ENCODE measurements at regions not wholly inside any gene's neighbourhood (a gene's known extent, or its start where the extent isn't known, plus 50 kb on each side); places are given as distances from the start of the nearest gene placed in this dataset.
"Not testable (repeated sequence)": the region's sequence is repeated elsewhere in the genome, so short reads cannot be mapped to it uniquely, and the experiment has no call there.

DNA sequence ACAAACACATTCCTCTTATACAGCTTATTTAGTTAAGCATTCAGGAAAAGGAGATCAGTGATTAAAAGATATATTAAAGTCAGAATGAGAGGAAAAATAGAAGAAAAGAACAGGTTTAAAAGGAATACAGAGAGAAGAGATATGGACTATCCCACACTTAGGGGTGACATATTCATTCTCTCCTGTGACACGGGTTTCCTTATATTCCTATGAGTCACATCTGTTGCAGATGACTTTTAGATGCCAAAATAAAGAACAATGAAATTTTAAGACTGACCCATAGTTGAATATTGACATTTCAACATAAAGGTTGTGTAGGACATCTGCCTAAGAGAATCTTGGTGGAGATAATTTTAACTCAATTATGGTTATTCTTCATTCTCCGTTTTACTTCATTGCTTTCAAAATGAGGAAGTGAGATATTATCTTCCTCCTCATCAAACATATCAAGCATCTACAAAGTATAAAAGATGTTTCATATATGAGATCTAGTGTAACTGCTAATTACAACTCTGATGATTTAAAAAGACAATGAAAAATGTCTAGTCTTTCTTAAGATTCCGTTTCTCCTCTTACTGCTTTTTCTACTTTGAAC, 1336.7 kb upstream of the CITED2 start:
- no peak for DNase-seq (ENCODE audit: low read depth in 3 of 3, low spot score in 1 of 3)

GRCh38 chr6:140708441-140708840, 1334.0 kb upstream of the CITED2 start:
- no peak for DNase-seq (ENCODE audit: low read depth in 3 of 3, low spot score in 1 of 3)

GRCh38 chr6:140704008-140704407, 1329.6 kb upstream of the CITED2 start:
- not testable (repeated sequence) for DNase-seq (ENCODE audit: low read depth in 3 of 3, low spot score in 1 of 3)

DNA sequence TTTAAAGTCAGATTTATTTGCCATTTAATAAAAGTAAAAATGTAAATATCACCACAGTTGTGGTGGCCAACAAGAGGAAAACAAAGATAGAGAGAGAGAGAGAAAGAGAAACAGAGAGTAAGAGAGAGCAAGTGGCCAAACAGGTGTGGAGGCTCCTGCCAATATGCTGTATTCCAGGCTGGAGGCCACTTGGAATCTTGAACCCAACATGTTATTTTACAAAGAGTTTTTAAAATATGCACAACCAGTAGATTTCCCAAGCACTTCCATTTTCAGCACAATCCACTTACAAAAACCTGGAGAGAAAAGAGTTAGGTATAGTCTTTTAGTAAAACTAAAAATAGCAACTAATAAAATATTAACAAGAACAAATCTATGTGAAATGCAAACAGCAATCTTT, 1323.1 kb upstream of the CITED2 start:
- no peak for DNase-seq (ENCODE audit: low read depth in 3 of 3, low spot score in 1 of 3)

- no peak for DNase-seq (ENCODE audit: low read depth in 3 of 3, low spot score in 1 of 3)
Observed at GRCh38 chr6:140684776-140685550, 1310.5 kb upstream of the CITED2 start.

GRCh38 chr6:140677781-140678528, 1303.5 kb upstream of the CITED2 start:
- no peak for DNase-seq (ENCODE audit: low read depth in 3 of 3, low spot score in 1 of 3)

- no peak for DNase-seq (ENCODE audit: low read depth in 3 of 3, low spot score in 1 of 3)
Observed at GRCh38 chr6:140671926-140672325, 1297.5 kb upstream of the CITED2 start.

- no peak for DNase-seq (ENCODE audit: low read depth in 3 of 3, low spot score in 1 of 3)
Observed at GRCh38 chr6:140670021-140670420, 1295.6 kb upstream of the CITED2 start.

- DNase-seq (ENCODE audit: low read depth in 3 of 3, low spot score in 1 of 3) = no peak
Observed at GRCh38 chr6:140669321-140669720, 1294.9 kb upstream of the CITED2 start.

GRCh38 chr6:140663772-140664171, 1289.3 kb upstream of the CITED2 start:
- DNase-seq (ENCODE audit: low read depth in 3 of 3, low spot score in 1 of 3) = no peak

DNA sequence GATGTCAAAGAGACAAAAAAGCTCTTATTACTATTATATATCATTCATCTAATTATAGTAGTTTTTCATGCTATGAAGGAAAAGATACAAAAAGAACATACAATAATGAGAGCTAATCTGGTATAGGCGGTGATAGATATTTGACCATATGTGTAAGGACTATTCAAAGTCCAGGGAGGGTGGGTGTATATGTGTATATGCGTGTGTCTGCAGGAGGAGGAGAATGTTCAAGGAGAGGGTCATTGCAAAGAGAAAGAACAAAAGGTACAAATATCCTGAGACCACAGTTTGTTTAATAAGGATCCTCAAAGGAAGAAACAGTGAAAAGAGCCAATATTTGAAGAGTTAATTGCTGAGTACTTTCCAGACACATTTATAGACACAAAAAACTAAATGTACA, 1288.6 kb upstream of the CITED2 start:
- DNase-seq (ENCODE audit: low read depth in 3 of 3, low spot score in 1 of 3) = no peak

- DNase-seq (ENCODE audit: low read depth in 3 of 3, low spot score in 1 of 3) = no peak
Observed at GRCh38 chr6:140661691-140662090, 1287.2 kb upstream of the CITED2 start.

DNA sequence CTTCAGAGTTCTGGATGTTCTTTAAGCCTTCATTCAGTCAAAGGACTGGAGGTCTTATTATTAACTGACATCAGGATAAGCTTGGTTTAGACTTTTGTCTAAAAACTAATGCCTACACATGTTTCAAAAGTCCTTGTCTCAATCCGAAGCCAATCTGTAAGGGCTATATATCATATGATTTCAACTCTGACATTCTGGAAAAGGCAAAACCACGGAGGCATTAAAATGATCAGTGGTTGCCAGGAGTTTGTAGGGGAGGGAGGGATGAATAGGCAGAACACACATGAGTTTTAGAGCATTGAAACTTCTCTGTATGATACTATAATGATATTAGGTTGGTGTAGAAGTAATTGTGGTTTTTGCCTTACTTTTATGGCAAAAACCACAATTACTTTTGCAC, 1285.8 kb upstream of the CITED2 start:
- DNase-seq (ENCODE audit: low read depth in 3 of 3, low spot score in 1 of 3) = no peak

DNA sequence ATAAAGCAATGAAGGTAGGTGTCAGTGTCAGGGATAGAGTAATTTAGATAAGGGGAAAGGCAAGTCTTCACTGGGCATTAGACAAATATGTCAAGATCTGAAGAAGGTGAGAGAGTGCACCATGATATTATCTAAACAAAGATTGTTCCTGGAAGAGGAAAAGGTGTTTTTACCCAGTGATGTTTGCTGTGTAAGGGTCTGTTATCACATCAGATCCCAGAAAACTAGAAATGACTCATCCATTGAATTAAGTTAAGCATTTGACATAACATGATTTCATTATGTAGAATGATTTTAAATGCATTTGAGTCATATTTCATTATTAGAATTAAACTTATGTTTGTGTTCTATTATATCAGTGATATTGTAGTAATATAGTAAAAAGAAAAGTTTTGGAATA, 1279.5 kb upstream of the CITED2 start:
- DNase-seq (ENCODE audit: low read depth in 3 of 3, low spot score in 1 of 3) = no peak

DNA sequence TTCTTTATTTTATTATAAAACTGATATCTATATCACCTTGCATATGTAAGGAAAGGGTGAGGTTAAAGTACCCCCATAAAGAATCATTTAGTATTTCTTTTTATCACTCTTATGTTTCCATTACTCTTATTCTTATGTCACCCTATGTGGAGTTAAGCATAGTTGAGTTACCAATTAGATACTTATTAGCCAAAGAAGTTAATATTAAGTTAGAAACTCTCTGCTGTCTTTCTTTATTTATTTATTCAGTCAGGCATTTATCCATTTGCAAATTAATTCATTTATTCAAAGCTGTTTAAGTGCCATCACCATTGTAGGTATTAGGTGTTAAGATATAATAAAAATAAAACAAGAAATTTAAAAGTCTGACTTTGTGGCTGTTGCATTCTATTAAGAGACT, 1279.1 kb upstream of the CITED2 start:
- no peak for DNase-seq (ENCODE audit: low read depth in 3 of 3, low spot score in 1 of 3)

GRCh38 chr6:140649502-140649901, 1275.1 kb upstream of the CITED2 start:
- DNase-seq (ENCODE audit: low read depth in 3 of 3, low spot score in 1 of 3) = not testable (repeated sequence)

- DNase-seq (ENCODE audit: low read depth in 3 of 3, low spot score in 1 of 3) = not testable (repeated sequence)
Observed at GRCh38 chr6:140647322-140647721, 1272.9 kb upstream of the CITED2 start.

- no peak for DNase-seq (ENCODE audit: low read depth in 3 of 3, low spot score in 1 of 3)
Observed at GRCh38 chr6:140644017-140644416, 1269.6 kb upstream of the CITED2 start.

DNA sequence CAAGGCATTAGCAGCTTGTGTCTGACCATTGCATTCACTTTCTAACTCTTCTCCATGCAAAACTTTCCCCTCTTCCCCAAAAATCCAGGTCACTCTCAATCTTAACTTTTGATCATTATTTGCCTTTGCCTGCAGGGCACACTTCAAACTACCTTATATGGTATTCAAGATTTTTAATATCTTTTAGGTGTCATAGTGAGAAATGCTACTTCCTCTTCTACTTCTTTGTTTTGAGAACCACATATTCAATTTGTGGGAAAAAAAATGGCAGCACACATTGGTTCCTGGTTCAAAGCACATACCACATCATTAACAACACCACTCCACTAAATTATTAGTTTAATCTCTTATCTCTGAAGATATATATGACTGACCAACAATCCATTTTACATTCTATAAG, 1267.0 kb upstream of the CITED2 start:
- DNase-seq (ENCODE audit: low read depth in 3 of 3, low spot score in 1 of 3) = no peak

DNA sequence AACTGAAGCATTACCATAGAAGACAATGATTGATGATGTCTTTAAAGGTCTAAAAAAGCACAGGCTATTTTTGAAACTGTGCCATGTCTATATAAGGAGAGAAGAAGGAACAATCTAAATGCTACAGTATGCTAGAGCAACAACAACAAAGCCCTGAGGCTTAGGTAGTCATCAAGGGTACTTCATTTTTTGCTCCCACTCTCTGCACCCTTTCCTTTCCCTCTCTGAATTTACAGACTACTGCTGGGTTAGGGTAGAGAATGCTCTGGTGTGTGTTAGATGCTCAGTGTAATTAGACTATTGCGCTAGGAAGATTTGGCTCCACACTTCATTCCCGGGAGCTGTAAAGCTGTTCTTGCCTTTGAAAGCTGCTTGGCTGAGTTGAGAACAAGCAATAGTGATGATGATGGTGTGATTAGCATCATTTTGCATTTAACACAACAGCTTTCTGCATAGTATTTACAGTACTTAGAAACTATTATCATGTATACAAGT, 1262.5 kb upstream of the CITED2 start:
- DNase-seq (ENCODE audit: low read depth in 3 of 3, low spot score in 1 of 3) = no peak

GRCh38 chr6:140636271-140636907, 1261.9 kb upstream of the CITED2 start:
- no peak for DNase-seq (ENCODE audit: low read depth in 3 of 3, low spot score in 1 of 3)

GRCh38 chr6:140627002-140627401, 1252.6 kb upstream of the CITED2 start:
- no peak for DNase-seq (ENCODE audit: low read depth in 3 of 3, low spot score in 1 of 3)
